ENCODE measurements at regions not wholly inside any gene's neighbourhood (a gene's known extent, or its start where the extent isn't known, plus 50 kb on each side); places are given as distances from the start of the nearest gene placed in this dataset.

DNA sequence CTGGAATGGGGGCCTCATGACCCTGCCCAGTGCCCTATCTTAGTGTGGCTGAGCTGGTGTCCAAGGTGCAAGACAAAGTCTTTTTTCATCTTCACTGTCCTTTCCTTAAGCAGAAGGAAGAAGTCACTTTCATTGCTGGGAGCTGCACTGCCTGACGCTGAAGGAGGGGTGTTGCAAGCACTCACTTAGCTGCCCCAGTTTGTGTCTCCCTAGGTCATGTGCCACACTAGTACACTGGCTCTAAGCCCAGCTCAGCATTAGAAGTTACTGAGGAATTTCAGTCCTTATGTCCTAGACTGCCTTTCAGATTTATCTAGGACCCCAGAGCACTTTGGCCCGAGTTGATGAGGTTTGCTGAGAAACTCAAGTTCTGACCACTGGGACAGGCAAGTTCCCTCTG lies 952.0 kb upstream of the USP15 start:
- Histone ChIP-seq H3K27ac (no peak overlapping the region), H3K4me1 (peaks cover 0 to 9% (median 0%) of the 10 kb centered on the region in 4 donors), H3K27me3 (no peaks in the 10 kb centered on the region), H3K4me3 (no peak overlapping the region), H3K9me3 (no peaks in the 10 kb centered on the region), H3K36me3 (no peaks in the 10 kb centered on the region)
- intact Hi-C loops (cut with DNase I): no loop called here
- peak in 3 of 4 donors; percentile 54 to 73 (median 55) for ATAC-seq
- DNase-seq: peak in 1 of 3 donors; percentile 29
- whole genome bisulfite sequencing (ENCODE audit: insufficient coverage, low coverage, low lambda C conversion rate, missing lambda C conversion rate): 67% methylated on average over 1 of the region's 2 CpGs
- no peak for TF ChIP-seq POLR2A (IDR thresholded peaks at IDR 0.05)
- TF ChIP-seq, protein P1, sequence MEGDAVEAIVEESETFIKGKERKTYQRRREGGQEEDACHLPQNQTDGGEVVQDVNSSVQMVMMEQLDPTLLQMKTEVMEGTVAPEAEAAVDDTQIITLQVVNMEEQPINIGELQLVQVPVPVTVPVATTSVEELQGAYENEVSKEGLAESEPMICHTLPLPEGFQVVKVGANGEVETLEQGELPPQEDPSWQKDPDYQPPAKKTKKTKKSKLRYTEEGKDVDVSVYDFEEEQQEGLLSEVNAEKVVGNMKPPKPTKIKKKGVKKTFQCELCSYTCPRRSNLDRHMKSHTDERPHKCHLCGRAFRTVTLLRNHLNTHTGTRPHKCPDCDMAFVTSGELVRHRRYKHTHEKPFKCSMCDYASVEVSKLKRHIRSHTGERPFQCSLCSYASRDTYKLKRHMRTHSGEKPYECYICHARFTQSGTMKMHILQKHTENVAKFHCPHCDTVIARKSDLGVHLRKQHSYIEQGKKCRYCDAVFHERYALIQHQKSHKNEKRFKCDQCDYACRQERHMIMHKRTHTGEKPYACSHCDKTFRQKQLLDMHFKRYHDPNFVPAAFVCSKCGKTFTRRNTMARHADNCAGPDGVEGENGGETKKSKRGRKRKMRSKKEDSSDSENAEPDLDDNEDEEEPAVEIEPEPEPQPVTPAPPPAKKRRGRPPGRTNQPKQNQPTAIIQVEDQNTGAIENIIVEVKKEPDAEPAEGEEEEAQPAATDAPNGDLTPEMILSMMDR (IDR thresholded peaks at IDR 0.05): no peak

DNA sequence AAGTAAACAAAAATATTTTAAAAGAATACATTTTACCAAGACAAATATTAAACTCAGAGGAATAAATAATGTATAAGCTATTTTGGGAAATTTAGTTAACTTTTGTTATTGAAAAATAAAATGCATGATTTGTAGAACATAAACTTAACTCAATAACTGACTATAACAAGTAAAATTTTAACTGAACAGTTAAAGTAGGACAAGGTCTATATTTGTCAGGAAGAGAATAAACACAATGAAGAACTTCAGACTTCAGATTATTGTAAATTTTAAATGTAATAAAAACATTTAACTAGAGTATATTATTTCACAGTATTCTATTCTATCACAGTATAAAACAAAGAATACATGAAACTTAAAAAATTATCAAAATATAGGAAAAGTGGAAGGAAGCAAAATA lies 948.8 kb upstream of the USP15 start:
- no peak for TF ChIP-seq POLR2A (IDR thresholded peaks at IDR 0.05)
- TF ChIP-seq, protein P1 (IDR thresholded peaks at IDR 0.05): no peak
- peak overlapping the region in 1 of 3 donors; percentile 10 for H3K27ac ChIP-seq
- no peaks in the 10 kb centered on the region for H3K36me3 ChIP-seq
- ATAC-seq (peak in 3 of 4 donors; percentile 35 to 65 (median 40)), DNase-seq (no peak)
- H3K4me1 ChIP-seq: peaks cover 0 to 9% (median 0%) of the 10 kb centered on the region in 4 donors
- no peak overlapping the region for H3K4me3 ChIP-seq
- H3K9me3 ChIP-seq: no peaks in the 10 kb centered on the region
- no peaks in the 10 kb centered on the region for H3K27me3 ChIP-seq
- intact Hi-C loops (cut with DNase I): no loop called here

DNA sequence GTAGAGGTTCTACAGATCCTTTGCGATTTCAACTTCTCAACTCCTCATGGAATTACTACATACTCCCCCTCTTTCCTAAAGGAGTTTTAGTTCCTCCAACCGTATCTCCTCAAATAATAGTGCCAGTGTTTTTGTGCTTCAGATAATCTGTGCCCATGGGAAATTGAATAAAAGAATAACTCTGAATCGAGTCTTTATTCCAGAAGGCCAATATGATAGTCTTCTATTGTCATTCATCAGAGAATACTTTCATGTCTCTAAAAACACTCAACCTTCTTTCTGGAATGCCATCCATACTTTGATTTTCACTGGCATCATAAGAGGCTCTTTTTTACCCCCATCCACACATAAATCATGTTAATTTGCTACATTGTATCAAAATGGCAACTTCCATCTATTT lies 911.3 kb upstream of the USP15 start:
- WGBS (ENCODE audit: insufficient coverage, low coverage, low lambda C conversion rate, missing lambda C conversion rate): 80% methylated on average over 3 of the region's 3 CpGs
- H3K4me3 ChIP-seq: no peak overlapping the region
- H3K27me3 ChIP-seq: no peaks in the 10 kb centered on the region
- H3K27ac ChIP-seq: no peak overlapping the region
- TF ChIP-seq POLR2A (IDR thresholded peaks at IDR 0.05): no peak
- TF ChIP-seq, protein P1 (IDR thresholded peaks at IDR 0.05): no peak
- ATAC-seq (no peak), DNase-seq (no peak)
- intact Hi-C loops (cut with DNase I): no loop called here
- no peaks in the 10 kb centered on the region for H3K36me3 ChIP-seq
- H3K9me3 ChIP-seq: no peaks in the 10 kb centered on the region
- H3K4me1 ChIP-seq: no peaks in the 10 kb centered on the region

DNA sequence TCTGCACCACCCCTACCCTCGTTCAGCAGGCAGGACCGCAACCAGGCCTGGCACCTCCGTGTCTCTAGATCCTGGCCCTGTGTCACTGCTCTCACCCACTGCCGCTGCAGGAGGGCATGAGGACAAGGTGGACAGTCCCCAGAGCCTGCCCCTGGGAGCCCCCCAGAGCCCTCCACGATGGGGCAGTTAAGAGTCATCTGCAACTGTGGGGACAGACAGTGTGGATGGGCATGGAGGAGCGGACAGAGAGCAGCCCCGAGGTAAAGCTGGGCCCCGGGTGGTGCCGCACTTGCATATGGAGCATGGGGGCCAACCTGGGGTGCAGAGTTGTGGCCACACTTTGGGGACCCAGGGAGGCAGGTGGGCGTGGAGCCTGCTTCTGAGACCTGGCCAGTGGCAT lies 905.1 kb upstream of the USP15 start:
- intact Hi-C loops (cut with DNase I): no loop called here
- DNase-seq (no peak), ATAC-seq (peak in 1 of 4 donors; percentile 39)

More for the DNA sequence above, 905.1 kb upstream of the USP15 start:
- no peaks in the 10 kb centered on the region for H3K4me1 ChIP-seq
- no peak overlapping the region for H3K27ac ChIP-seq
- no CpG with 5 or more reads among the region's 10 CpGs for WGBS (ENCODE audit: insufficient coverage, low coverage, low lambda C conversion rate, missing lambda C conversion rate)
- TF ChIP-seq, protein P1 (IDR thresholded peaks at IDR 0.05): no peak
- TF ChIP-seq POLR2A (IDR thresholded peaks at IDR 0.05): no peak
- no peaks in the 10 kb centered on the region for H3K36me3 ChIP-seq
- no peaks in the 10 kb centered on the region for H3K9me3 ChIP-seq
- no peak overlapping the region for H3K4me3 ChIP-seq
- no peaks in the 10 kb centered on the region for H3K27me3 ChIP-seq

Measured in right lobe of liver (tissue), 6 donors.